Fibroblast of skin of right quadriceps (primary cell): ENCODE measurements at regions not wholly inside any gene's neighbourhood (a gene's known extent, or its start where the extent isn't known, plus 50 kb on each side); places are given as distances from the start of the nearest gene placed in this dataset.
"Not testable (repeated sequence)": the region's sequence is repeated elsewhere in the genome, so short reads cannot be mapped to it uniquely, and the experiment has no call there.

ENCODE experiments used
- DNase-seq: peaks from one replicate; pipeline ENCODE4 v3.0.0-alpha.2; 2013

DNA sequence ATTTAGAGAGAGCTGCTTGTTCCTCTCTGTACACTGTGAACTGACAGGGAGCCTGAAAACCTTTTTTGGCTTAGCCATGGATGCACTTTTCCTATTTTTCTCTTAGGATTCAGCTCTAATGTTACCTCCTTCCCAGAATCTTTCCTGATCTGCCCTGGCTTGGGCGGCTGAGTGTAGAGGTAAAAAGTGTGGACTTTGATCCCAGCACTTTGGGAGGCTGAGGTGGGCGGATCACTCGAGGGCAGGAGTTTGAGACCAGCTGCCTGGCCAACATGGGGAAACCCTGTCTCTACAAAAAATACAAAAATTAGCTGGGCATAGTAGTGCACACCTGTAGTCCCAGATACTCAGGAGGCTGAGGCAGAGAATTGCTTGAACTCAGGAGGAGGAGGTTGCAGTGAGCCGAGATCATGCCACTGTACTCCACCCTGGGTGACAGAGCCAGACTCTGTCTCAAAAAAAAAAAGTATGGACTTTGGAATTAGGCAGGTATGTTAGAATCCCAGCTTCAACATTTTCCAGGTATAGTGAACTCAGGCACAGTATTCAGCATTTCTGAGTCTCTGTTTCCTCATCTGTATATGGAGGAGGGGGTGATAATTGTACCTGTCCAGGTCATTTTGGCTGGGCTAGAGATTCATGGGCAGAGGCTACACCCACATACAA is 212.5 kb upstream of the EEF2KMT start:
- DNase-seq, result no peak

DNA sequence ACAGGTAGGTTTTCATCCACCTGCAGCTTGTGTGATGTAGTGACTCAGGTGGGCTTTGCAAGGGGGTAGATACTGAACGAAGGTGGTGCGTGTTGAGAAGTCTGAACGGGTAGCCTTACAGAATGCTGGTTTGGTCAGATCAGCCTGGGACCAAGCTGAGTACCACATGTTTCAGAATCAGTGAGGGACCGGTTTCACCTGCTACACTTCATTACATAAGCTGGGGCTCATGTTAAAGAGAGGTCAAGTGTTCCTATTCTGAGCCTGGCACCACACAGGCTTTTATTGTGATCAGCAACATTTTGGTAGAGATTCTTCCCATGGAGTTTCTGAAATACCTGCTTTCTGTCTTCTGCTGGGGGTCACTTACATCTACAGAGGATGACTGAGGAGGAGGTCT is 207.4 kb upstream of the EEF2KMT start:
- DNase-seq, result no peak

DNA sequence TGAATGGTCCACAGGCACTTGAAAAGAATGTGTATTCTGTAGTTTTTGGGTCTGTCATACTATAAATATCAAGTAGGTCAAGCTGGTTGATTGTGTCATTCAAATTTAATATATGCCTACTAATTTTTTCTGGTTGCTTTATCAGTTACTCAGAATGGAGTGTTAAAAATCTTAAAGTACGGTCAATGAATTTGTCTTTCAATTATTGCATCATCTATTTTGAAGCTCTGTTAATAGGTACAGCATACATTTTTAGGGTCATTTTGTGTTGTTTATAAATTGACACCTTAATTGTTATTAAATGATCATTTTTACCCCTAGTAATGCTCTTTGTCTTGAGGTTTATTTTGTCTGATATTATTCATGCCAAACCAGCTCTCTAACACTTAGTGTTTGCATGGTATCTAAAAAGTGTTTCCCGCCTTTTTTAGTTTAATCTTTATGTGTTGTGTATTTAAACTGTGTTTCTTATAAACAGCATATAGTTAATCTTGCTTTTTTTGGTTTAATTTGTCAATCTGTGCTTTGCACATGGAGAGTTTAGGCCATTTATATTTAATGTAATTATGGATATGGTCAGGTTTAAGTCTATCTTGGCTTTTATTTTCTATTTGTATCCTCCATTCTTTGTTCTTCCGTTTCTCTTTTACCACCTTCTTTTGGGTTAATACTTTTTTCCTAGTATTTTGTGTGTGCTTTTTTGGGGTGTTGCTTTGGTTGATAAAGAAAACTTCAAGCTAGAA is 204.9 kb upstream of the EEF2KMT start:
- no peak for DNase-seq

- no peak for DNase-seq
Measured at GRCh38 chr16:5298202-5298601, 200.6 kb upstream of the EEF2KMT start.

DNA sequence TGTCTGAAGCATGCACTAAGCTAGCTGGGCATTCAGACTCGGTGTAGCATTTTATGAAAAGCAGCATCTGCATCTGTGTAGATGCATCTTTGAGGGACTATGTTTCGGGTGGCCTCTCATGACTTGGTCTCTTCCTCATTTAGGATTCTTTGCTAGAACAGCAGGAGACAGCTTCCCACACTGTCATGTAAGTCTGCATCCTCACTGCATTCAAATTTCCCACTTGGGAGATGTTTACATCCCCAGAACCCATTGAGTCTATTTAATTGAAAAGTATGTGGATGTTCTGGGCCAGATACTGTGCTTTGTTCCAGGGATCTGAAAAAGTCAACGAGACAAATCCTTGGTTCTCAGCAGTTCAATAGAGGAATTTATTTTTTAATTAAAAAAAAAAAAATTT is 198.6 kb upstream of the EEF2KMT start:
- DNase-seq, result no peak

DNA sequence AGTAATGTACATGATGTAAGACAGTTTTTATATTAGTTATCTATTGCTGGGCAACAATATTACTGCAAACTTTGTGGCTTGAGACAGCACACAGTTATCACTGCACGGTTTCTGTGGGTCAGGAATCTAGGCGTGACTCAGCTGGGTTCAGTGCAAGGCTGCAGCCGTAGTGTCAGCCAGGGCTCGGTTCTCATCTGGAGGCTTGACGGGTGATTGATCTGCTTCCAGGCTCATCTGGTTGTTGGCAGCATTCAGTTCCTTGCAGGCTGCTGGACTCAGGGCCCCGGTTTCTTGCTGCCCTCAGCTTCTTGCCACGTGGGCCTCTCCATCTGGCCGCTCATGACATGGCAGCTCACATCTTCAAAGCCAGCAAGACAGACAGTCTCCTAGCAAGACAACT is 197.7 kb upstream of the EEF2KMT start:
- DNase-seq, result not testable (repeated sequence)

DNA sequence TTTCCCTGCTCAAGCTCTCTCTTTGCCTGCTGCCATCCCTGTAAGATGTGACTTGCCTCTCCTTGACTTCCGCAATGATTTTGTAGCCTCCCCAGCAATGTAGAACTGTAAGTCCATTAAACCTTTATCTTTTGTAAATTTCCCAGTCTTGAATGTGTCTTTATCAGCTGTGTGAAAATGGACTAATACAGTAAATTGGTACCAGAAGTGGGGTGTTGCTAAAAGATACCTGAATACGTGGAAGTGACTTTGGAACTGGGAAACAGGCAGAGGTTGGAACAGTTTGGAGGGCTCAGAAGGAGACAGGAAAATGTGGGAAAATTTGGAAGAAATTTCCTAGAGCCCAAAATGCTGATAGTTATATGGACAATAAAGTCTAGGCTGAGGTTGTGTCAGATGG is 184.6 kb upstream of the EEF2KMT start:
- not testable (repeated sequence) for DNase-seq

DNA sequence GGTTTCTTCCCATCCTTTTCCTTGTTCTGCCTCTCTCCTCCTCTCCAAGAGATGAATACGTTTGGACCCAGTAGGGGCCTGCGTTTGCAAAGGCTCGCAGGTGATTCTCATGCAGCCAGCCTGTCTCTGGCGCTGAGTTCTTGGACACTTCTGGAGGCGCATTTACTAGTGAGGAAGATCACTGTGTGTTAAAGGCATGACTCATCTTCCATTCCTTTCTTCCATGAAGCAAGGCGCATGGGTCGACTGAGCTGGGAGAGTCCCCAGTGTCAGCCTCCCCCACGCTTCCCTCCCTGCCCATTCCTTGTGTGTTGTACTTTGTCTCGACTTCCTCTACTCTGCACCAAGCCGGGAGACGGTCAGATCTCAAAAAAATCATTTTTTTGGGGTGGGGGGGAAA is 159.9 kb upstream of the EEF2KMT start:
- DNase-seq, result no peak

- DNase-seq, result no peak
Measured at GRCh38 chr16:5252791-5253190, 155.2 kb upstream of the EEF2KMT start.

DNA sequence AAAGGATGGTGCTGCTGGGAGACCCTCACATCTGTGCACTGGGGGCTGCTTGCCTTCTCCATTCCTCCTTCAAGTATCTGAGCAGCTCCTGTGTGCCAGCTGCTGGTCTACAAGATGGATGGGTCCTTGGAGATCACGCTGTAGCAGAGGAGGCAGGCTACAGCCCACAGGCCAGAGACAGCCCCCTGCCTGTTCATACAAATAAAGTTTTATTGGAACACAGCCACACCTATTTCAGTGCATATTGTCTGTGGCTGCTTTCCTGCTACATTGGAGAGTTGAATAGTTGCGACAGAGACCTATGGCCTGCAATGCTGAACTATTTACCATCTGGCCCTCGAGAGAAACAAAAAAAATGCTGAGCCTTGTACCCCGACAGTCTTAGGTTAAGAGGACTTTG is 149.8 kb upstream of the EEF2KMT start:
- DNase-seq, result not testable (repeated sequence)

GRCh38 chr16:5240278-5240626 is 142.7 kb upstream of the EEF2KMT start:
- DNase-seq, result not testable (repeated sequence)

DNA sequence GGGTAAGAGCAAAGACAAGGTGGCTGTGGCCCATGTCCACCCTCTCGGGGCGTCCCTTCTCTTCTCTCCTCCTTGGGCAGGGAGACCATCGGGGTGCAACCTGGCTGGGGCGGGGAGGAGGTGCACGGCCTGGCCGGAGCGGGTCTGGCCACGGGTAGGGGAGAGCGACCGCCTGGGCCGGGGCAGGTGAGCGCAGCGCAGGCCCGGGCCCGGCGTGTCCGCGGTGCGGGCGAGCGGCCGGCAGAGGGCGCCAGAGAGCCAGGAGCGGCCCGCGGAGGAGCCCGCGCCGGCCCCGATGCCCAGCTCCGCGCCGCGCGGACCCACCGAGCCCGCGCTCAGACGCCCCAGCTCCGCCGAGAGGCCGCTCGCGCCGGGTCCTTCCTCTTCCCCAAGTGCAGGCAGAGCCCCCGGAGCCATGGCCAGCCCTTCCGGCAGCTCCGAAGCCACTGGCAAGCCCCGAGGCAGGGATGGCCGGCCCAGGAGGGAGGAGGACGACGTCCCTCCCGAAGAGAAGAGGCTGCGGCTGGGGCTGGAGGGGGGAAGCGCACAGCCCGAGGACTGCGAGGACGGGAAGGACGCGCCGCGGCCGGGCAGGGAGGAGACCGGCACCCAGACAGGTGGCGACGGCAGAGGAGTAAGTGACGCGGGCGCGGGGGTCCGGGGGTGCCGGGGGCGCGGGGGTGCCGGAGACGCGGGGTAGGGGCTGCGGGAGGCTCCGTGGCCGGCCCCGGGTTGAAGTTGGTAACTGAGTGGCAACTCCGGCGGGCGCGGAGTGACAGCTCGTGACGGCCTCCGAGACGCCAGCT is 142.1 kb upstream of the EEF2KMT start:
- DNase-seq, result not testable (repeated sequence)

- DNase-seq, result no peak
Measured at GRCh38 chr16:5235119-5235518, 137.5 kb upstream of the EEF2KMT start.

GRCh38 chr16:5234295-5235050 is 136.9 kb upstream of the EEF2KMT start:
- DNase-seq, result no peak

DNA sequence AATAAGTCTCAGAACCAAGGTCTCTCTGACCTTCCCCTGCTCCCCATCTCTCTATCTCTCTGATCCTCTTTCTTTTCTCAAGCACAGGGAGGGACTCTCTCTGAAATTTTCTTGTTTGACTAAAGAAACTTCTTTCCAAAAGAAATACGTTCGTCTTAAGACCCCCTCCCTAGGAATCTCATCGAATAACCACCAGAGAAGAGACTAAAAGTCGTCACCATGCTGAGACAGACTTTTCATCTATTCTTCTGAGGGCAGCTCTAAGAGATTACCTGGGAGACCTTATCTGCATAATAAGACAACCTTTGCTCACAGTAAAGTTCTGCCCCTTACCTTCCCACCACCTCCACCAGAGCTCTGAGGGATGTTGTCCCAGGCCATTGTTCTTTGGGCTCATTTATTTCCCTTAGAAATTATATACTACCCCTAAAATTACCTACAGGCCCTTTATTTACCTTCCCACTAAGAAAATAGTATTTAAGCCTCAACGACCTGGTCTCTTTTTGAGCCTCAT is 133.7 kb upstream of the EEF2KMT start:
- DNase-seq, result no peak

GRCh38 chr16:5228369-5228768 is 130.8 kb upstream of the EEF2KMT start:
- DNase-seq, result no peak

- DNase-seq, result no peak
Measured at GRCh38 chr16:5225931-5226655, 128.5 kb upstream of the EEF2KMT start.

DNA sequence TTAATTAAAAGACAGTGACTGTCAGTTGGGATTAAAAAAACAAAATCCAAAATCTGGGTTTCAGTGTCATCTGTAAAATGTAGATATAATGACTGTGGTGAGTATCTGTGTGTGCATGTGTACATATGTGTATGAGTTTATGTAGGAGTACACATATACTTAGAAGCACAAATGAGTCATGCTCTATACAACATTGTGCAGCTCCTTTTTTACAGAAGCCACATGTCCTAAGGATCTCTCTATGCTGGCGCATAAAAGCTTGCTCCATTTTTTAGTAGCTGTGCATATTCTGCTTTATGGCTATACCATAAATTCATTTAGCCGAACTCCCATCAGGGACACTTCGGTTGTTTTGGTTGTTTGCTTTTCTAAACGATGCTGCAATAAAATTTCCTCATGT is 125.2 kb upstream of the EEF2KMT start:
- DNase-seq, result no peak

DNA sequence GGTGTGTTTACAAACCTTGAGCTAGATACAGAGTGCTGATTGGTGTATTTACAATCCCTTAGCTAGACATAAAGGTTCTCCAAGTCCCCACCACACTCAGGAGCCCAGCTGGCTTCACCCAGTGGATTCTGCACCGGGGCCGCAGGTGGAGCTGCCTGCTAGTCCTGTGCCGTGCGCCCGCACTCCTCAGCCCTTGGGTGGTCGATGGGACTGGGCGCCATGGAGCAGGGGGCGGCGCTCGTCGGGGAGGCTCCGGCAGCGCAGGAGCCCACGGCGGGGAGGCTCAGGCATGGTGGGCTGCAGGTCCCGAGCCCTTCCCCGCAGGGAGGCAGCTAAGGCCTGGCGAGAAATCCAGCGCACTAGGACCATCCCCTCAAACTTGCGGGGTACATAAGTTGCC is 124.2 kb upstream of the EEF2KMT start:
- DNase-seq, result not testable (repeated sequence)

DNA sequence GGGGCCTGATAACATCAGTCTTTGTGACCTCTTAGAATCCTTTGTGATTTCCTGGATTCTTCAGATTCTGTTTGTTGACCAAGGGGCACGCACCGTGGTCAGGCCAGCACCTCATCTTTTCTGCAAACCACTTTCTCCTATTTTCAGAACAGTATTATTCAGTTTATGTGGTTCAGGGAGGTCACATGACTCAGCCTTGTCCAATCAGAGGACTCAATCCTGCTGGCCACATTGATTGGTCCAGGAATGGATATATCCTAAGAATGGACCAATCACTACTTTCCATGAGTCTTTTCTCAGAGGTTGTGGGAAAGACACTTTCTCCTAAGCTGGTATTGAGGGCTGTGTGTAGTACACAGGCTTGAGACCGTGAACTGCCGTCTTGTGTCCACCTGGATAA is 123.1 kb upstream of the EEF2KMT start:
- DNase-seq, result no peak

GRCh38 chr16:5216441-5217080 is 119.0 kb upstream of the EEF2KMT start:
- no peak for DNase-seq

DNA sequence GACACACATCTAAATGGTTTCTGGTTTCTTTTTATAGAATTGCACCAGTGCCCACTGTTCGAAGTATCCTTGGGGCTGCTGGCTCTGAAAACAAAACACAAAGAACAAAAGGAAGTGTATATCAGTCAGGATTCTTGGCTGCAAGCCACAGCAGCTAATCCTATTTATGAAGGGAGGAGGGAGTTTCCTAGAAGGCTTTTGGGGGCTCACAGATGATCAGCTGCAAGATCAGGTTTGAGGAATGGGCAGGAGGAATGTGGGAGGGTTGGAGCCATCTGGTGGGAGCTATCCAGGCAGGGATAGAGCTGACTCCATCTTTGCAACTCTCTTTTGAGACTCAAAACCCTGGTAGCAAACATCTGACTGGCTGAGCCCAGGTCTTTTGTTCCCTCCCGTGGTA is 118.3 kb upstream of the EEF2KMT start:
- DNase-seq, result no peak
